Memory B cell (primary cell): ENCODE measurements at regions not wholly inside any gene's neighbourhood (a gene's known extent, or its start where the extent isn't known, plus 50 kb on each side); places are given as distances from the start of the nearest gene placed in this dataset.
"Not testable (repeated sequence)": the region's sequence is repeated elsewhere in the genome, so short reads cannot be mapped to it uniquely, and the experiment has no call there.

Source experiments
- ATAC-seq: fragments of 150-1000 bp; cut with Tn5 transposase; 2 replicates; pipeline ENCODE4 v1.10.0; 2021; ENCODE audit warnings: low read depth, mild to moderate bottlenecking, moderate library complexity
- DNase-seq, 2 donors: peaks; one replicate each; pipeline ENCODE4 v3.0.0; 2022; ENCODE audit warnings: low spot score in 2 of 2
- H3K27ac Mint-ChIP-seq: one replicate; pipeline ENCODE4 v1.8.0; 2022; ENCODE audit warnings: mild to moderate bottlenecking, moderate library complexity, mixed read lengths
- H3K27me3 Mint-ChIP-seq: one replicate; pipeline ENCODE4 v1.8.0; 2022; ENCODE audit warnings: mixed read lengths
- H3K36me3 Mint-ChIP-seq: one replicate; pipeline ENCODE4 v1.8.0; 2022; ENCODE audit warnings: mild to moderate bottlenecking, mixed read lengths
- H3K4me1 Mint-ChIP-seq: one replicate; pipeline ENCODE4 v1.8.0; 2022; ENCODE audit warnings: mixed read lengths
- H3K4me3 Mint-ChIP-seq: one replicate; pipeline ENCODE4 v1.8.0; 2022; ENCODE audit warnings: mild to moderate bottlenecking, moderate library complexity, mixed read lengths
- H3K9me3 Mint-ChIP-seq: one replicate; pipeline ENCODE4 v1.8.0; 2022; ENCODE audit warnings: mixed read lengths

- not testable (repeated sequence) for H3K36me3 Mint-ChIP-seq, H3K27me3 Mint-ChIP-seq, H3K4me3 Mint-ChIP-seq, ATAC-seq, H3K27ac Mint-ChIP-seq, H3K4me1 Mint-ChIP-seq, H3K9me3 Mint-ChIP-seq, DNase-seq
Measured at GRCh38 chr3:6769532-6770396, 91.2 kb upstream of the GRM7 start.

GRCh38 chr3:6770397-6770690 is 90.6 kb upstream of the GRM7 start:
- no peak for DNase-seq
- Mint-ChIP-seq H3K4me3 (no peak overlapping the region), H3K27me3 (no peaks in the 10 kb centered on the region), H3K4me1 (no peaks in the 10 kb centered on the region), H3K9me3 (peaks cover 3% of the 10 kb centered on the region), H3K27ac (no peak overlapping the region), H3K36me3 (no peaks in the 10 kb centered on the region)
- ATAC-seq = no peak

GRCh38 chr3:6771171-6771570 is 89.7 kb upstream of the GRM7 start:
- H3K36me3 Mint-ChIP-seq = no peaks in the 10 kb centered on the region
- peaks cover 3% of the 10 kb centered on the region for H3K9me3 Mint-ChIP-seq
- no peak for DNase-seq
- no peak overlapping the region for H3K4me3 Mint-ChIP-seq
- H3K27me3 Mint-ChIP-seq = no peaks in the 10 kb centered on the region
- H3K4me1 Mint-ChIP-seq = no peaks in the 10 kb centered on the region
- no peak overlapping the region for H3K27ac Mint-ChIP-seq
- ATAC-seq = no peak

- no peaks in the 10 kb centered on the region for H3K4me1 Mint-ChIP-seq
- no peak overlapping the region for H3K4me3 Mint-ChIP-seq
- H3K36me3 Mint-ChIP-seq = no peaks in the 10 kb centered on the region
- no peaks in the 10 kb centered on the region for H3K27me3 Mint-ChIP-seq
- H3K9me3 Mint-ChIP-seq = peaks cover 2% of the 10 kb centered on the region
- no peak for ATAC-seq
- DNase-seq = no peak
- no peak overlapping the region for H3K27ac Mint-ChIP-seq
Measured at GRCh38 chr3:6779140-6779539, 81.8 kb upstream of the GRM7 start.

- DNase-seq (no peak), ATAC-seq (no peak)
- Mint-ChIP-seq H3K36me3 (no peaks in the 10 kb centered on the region), H3K27ac (no peak overlapping the region), H3K27me3 (no peaks in the 10 kb centered on the region), H3K9me3 (peaks cover 2% of the 10 kb centered on the region), H3K4me3 (no peak overlapping the region), H3K4me1 (no peaks in the 10 kb centered on the region)
Measured at GRCh38 chr3:6781092-6781491, 79.8 kb upstream of the GRM7 start.

GRCh38 chr3:6785726-6786125 is 75.2 kb upstream of the GRM7 start:
- Mint-ChIP-seq H3K9me3 (peaks cover 1% of the 10 kb centered on the region), H3K27me3 (peaks cover 5% of the 10 kb centered on the region), H3K4me1 (no peaks in the 10 kb centered on the region), H3K4me3 (no peak overlapping the region), H3K36me3 (no peaks in the 10 kb centered on the region), H3K27ac (no peak overlapping the region)
- DNase-seq = no peak
- ATAC-seq = no peak

- no peaks in the 10 kb centered on the region for H3K4me1 Mint-ChIP-seq
- H3K27me3 Mint-ChIP-seq = peaks cover 5% of the 10 kb centered on the region
- peaks cover 1% of the 10 kb centered on the region for H3K9me3 Mint-ChIP-seq
- DNase-seq (no peak), ATAC-seq (no peak)
- H3K36me3 Mint-ChIP-seq = no peaks in the 10 kb centered on the region
- H3K27ac Mint-ChIP-seq = no peak overlapping the region
- no peak overlapping the region for H3K4me3 Mint-ChIP-seq
Measured at GRCh38 chr3:6791161-6791560, 69.8 kb upstream of the GRM7 start.

- H3K9me3 Mint-ChIP-seq = no peaks in the 10 kb centered on the region
Measured at GRCh38 chr3:6799264-6799915, 61.5 kb upstream of the GRM7 start.

GRCh38 chr3:6803619-6804018 is 57.3 kb upstream of the GRM7 start:
- H3K4me1 Mint-ChIP-seq = no peaks in the 10 kb centered on the region
- no peaks in the 10 kb centered on the region for H3K36me3 Mint-ChIP-seq
- DNase-seq (no peak), ATAC-seq (no peak)
- no peak overlapping the region for H3K4me3 Mint-ChIP-seq
- H3K9me3 Mint-ChIP-seq = no peaks in the 10 kb centered on the region
- peaks cover 2% of the 10 kb centered on the region for H3K27me3 Mint-ChIP-seq
- H3K27ac Mint-ChIP-seq = no peak overlapping the region

More at GRCh38 chr3:6799264-6799915, 61.5 kb upstream of the GRM7 start:
- DNase-seq (peak; percentile 48 to 54), ATAC-seq (peak; percentile 51)
- Mint-ChIP-seq H3K27ac (no peak overlapping the region), H3K36me3 (no peaks in the 10 kb centered on the region), H3K27me3 (no peaks in the 10 kb centered on the region), H3K4me3 (no peak overlapping the region), H3K4me1 (no peaks in the 10 kb centered on the region)

GRCh38 chr3:6805236-6805635 is 55.7 kb upstream of the GRM7 start:
- no peak for ATAC-seq

GRCh38 chr3:6806991-6807390 is 53.9 kb upstream of the GRM7 start:
- Mint-ChIP-seq H3K9me3 (no peaks in the 10 kb centered on the region), H3K36me3 (no peaks in the 10 kb centered on the region), H3K4me3 (no peak overlapping the region), H3K4me1 (no peaks in the 10 kb centered on the region), H3K27me3 (peaks cover 2% of the 10 kb centered on the region), H3K27ac (no peak overlapping the region)
- DNase-seq = no peak
- no peak for ATAC-seq

More at GRCh38 chr3:6805236-6805635, 55.7 kb upstream of the GRM7 start:
- H3K27ac Mint-ChIP-seq = no peak overlapping the region
- H3K27me3 Mint-ChIP-seq = peaks cover 2% of the 10 kb centered on the region
- no peaks in the 10 kb centered on the region for H3K4me1 Mint-ChIP-seq
- no peaks in the 10 kb centered on the region for H3K36me3 Mint-ChIP-seq
- no peaks in the 10 kb centered on the region for H3K9me3 Mint-ChIP-seq
- H3K4me3 Mint-ChIP-seq = no peak overlapping the region
- DNase-seq = no peak

- Mint-ChIP-seq H3K27ac (no peak overlapping the region), H3K27me3 (peaks cover 2% of the 10 kb centered on the region), H3K4me1 (no peaks in the 10 kb centered on the region), H3K4me3 (no peak overlapping the region), H3K9me3 (no peaks in the 10 kb centered on the region), H3K36me3 (no peaks in the 10 kb centered on the region)
- ATAC-seq (no peak), DNase-seq (no peak)
Measured at GRCh38 chr3:6807967-6808588, 52.8 kb upstream of the GRM7 start.

- Mint-ChIP-seq H3K4me3 (no peak overlapping the region), H3K9me3 (no peaks in the 10 kb centered on the region)
- ATAC-seq = no peak
Measured at GRCh38 chr3:6809349-6809748, 51.6 kb upstream of the GRM7 start.

More at GRCh38 chr3:6809349-6809748, 51.6 kb upstream of the GRM7 start:
- H3K27ac Mint-ChIP-seq = no peak overlapping the region
- no peak for DNase-seq
- no peaks in the 10 kb centered on the region for H3K4me1 Mint-ChIP-seq
- H3K27me3 Mint-ChIP-seq = peaks cover 2% of the 10 kb centered on the region
- H3K36me3 Mint-ChIP-seq = no peaks in the 10 kb centered on the region
